Ovary (tissue), 3 donors: ENCODE measurements at regions not wholly inside any gene's neighbourhood (a gene's known extent, or its start where the extent isn't known, plus 50 kb on each side); places are given as distances from the start of the nearest gene placed in this dataset.

Source experiments
- POLR2A ChIP-seq: fragments of 450-650 bp; IDR thresholded peaks from one replicate; pipeline ENCODE4 v1.6.1; 2017; ENCODE audit warnings: antibody characterized with exemption, mild to moderate bottlenecking, moderate library complexity
- TF ChIP-seq, protein P1 (sequence below), 3 donors: fragments of 450-650 bp in 2 of 3; fragments of 200-600 bp in 1 of 3; IDR thresholded peaks; one replicate each; pipeline versions ENCODE4 v1.5.1 to v1.8.0; 2016 to 2022; ENCODE audit warnings: antibody characterized with exemption in 3 of 3, mild to moderate bottlenecking in 1 of 3
- donor health status: DM: no; HTN: no; CAD: no.

DNA sequence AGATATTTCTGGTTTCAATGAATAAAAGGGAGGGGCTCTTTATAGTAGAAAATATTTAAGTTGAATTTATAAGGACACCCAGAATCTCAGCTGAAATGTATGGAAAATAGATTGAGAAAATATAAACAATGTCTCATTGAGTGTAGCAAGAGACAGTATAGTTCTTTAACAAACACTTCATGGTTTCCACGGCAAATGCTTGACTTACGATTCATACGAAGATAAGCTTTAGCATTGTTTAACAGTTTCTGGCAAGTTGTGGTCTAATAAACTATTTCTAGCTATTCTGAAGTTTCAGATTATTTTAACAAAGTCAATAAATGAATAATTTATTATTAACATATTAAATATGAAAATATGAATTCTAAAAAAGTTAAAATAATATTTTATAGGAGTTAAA lies 1419.4 kb downstream of the KCNT2 start:
- TF ChIP-seq POLR2A = no peak
- TF ChIP-seq, protein P1, sequence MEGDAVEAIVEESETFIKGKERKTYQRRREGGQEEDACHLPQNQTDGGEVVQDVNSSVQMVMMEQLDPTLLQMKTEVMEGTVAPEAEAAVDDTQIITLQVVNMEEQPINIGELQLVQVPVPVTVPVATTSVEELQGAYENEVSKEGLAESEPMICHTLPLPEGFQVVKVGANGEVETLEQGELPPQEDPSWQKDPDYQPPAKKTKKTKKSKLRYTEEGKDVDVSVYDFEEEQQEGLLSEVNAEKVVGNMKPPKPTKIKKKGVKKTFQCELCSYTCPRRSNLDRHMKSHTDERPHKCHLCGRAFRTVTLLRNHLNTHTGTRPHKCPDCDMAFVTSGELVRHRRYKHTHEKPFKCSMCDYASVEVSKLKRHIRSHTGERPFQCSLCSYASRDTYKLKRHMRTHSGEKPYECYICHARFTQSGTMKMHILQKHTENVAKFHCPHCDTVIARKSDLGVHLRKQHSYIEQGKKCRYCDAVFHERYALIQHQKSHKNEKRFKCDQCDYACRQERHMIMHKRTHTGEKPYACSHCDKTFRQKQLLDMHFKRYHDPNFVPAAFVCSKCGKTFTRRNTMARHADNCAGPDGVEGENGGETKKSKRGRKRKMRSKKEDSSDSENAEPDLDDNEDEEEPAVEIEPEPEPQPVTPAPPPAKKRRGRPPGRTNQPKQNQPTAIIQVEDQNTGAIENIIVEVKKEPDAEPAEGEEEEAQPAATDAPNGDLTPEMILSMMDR (IDR thresholded peaks at IDR 0.05) = no peak
